ENCODE measurements at regions not wholly inside any gene's neighbourhood (a gene's known extent, or its start where the extent isn't known, plus 50 kb on each side); places are given as distances from the start of the nearest gene placed in this dataset.
A peak's percentile ranks its signal among the peaks of the same experiment; 100 is the strongest.

DNA sequence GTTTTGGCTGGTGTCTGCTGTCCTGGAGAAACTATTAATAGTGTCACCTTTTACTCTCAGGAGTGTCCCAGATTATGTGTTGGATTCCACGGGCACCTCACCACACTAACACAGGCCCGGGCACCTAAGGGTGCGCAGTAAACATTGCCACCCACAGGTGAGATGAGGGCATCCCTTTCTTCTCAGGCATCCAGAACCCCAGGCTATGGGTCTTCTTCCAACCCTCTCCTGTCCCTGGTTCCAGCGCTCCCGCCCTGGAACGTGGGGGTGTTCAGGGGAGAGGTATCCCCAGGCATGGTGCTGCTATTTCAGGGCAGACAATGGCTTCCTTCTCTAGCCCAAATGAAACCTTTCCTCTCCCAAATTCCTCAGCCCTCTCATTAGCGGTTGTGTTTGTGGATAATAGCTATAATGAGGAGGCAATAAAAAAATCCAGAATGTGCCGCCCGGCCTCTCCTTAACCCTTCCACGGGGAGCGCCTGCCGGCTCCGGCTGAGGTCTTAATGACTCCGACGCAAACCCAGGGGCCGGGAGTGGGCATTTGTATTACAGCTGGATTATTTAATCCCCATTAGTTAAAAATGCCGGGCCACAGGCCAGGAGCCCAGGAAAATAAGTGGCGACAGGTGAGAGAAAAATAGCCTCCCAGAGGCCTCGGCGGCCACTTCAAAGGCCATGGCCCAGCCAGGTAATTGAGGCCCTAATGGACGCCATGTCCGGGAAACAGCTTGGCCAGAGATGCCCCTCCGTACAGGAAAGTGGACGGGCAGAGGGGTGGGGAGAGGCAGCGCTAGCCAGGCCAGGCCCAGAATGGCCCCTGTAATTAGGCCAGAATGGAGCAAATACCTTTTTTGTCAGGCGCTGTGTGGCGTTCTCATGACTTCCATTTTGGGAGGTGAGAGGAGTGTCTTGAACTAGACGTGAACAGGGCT lies 102.8 kb downstream of the IRX5 start:
- Histone ChIP-seq H3K23ac (ENCODE audit: low read depth, low read length, poor library complexity) (no peak overlapping the region), H2BK5ac (ENCODE audit: low read length) (no peak overlapping the region), H2BK12ac (ENCODE audit: low read length) (no peak overlapping the region), H4K8ac (ENCODE audit: low read depth, low read length) (no peak overlapping the region), H3K4me3 (ENCODE audit: low read length in 2 of 2) (no peak overlapping the region), H3K27ac (replicated peaks; ENCODE audit: low read length) (no peak overlapping the region), H3K14ac (ENCODE audit: low read length) (no peak overlapping the region), H3K4ac (ENCODE audit: low read length) (no peak overlapping the region), H3K79me1 (ENCODE audit: low read depth, low read length) (no peaks in the 10 kb centered on the region), H3K4me2 (ENCODE audit: insufficient read depth, low read length, poor library complexity, severe bottlenecking) (no peak overlapping the region), H3K27me3 (ENCODE audit: control insufficient read depth in 3 of 3, insufficient read depth in 3 of 3, low read depth in 1 of 3, low read length in 3 of 3) (peaks cover 0 to 5% (median 0%) of the 10 kb centered on the region in 3 experiments), H2BK15ac (ENCODE audit: low read length) (no peak overlapping the region), H2AK5ac (ENCODE audit: low read depth, low read length) (no peak overlapping the region), H2BK120ac (ENCODE audit: low read depth, low read length) (no peak overlapping the region), H3K9ac (ENCODE audit: low read depth, low read length, poor library complexity) (no peak overlapping the region), H3K18ac (ENCODE audit: low read length) (no peak overlapping the region), H2AFZ (ENCODE audit: low read length) (no peak overlapping the region), H3K36me3 (replicated peaks in 1 of 2; ENCODE audit: control insufficient read depth in 2 of 2, insufficient read depth in 2 of 2, low read length in 2 of 2) (no peaks in the 10 kb centered on the region), H3K9me3 (replicated peaks in 1 of 2; ENCODE audit: control insufficient read depth in 2 of 2, insufficient read depth in 1 of 2, low read depth in 1 of 2, low read length in 2 of 2) (no peaks in the 10 kb centered on the region), H3K4me1 (ENCODE audit: control insufficient read depth in 2 of 2, insufficient read depth in 1 of 2, low read depth in 1 of 2, low read length in 2 of 2) (peaks cover 0 to 1% of the 10 kb centered on the region in 2 donors), H4K91ac (ENCODE audit: low read depth, low read length, poor library complexity) (no peak overlapping the region)
- no CpG with 5 or more reads among the region's 28 CpGs for WGBS, 2 donors (ENCODE audit: extremely low coverage in 2 of 2, insufficient read length in 2 of 2, insufficient replicate concordance in 1 of 2)
- DNase-seq (ENCODE audit: low spot score): no peak

GRCh38 chr16:55035029-55035428 lies 104.4 kb downstream of the IRX5 start:
- no peak overlapping the region for H2AK5ac ChIP-seq (ENCODE audit: low read depth, low read length)
- H3K36me3 ChIP-seq (replicated peaks in 1 of 2; ENCODE audit: control insufficient read depth in 2 of 2, insufficient read depth in 2 of 2, low read length in 2 of 2): no peaks in the 10 kb centered on the region
- peak; percentile 41 for DNase-seq (ENCODE audit: low spot score)
- no peak overlapping the region for H3K27ac ChIP-seq (replicated peaks; ENCODE audit: low read length)
- no peak overlapping the region for H2BK15ac ChIP-seq (ENCODE audit: low read length)
- no peaks in the 10 kb centered on the region for H3K79me1 ChIP-seq (ENCODE audit: low read depth, low read length)
- H3K9me3 ChIP-seq (replicated peaks in 1 of 2; ENCODE audit: control insufficient read depth in 2 of 2, insufficient read depth in 1 of 2, low read depth in 1 of 2, low read length in 2 of 2): no peaks in the 10 kb centered on the region
- peaks cover 0 to 10% (median 0%) of the 10 kb centered on the region in 3 experiments for H3K27me3 ChIP-seq (ENCODE audit: control insufficient read depth in 3 of 3, insufficient read depth in 3 of 3, low read depth in 1 of 3, low read length in 3 of 3)
- no CpG with 5 or more reads among the region's 9 CpGs for WGBS, 2 donors (ENCODE audit: extremely low coverage in 2 of 2, insufficient read length in 2 of 2, insufficient replicate concordance in 1 of 2)
- no peak overlapping the region for H3K4me3 ChIP-seq (ENCODE audit: low read length in 2 of 2)
- H4K8ac ChIP-seq (ENCODE audit: low read depth, low read length): no peak overlapping the region
- peaks cover 0 to 1% of the 10 kb centered on the region in 2 donors for H3K4me1 ChIP-seq (ENCODE audit: control insufficient read depth in 2 of 2, insufficient read depth in 1 of 2, low read depth in 1 of 2, low read length in 2 of 2)
- H3K14ac ChIP-seq (ENCODE audit: low read length): no peak overlapping the region
- H2BK12ac ChIP-seq (ENCODE audit: low read length): no peak overlapping the region
- no peak overlapping the region for H3K9ac ChIP-seq (ENCODE audit: low read depth, low read length, poor library complexity)
- H3K18ac ChIP-seq (ENCODE audit: low read length): no peak overlapping the region
- H2BK120ac ChIP-seq (ENCODE audit: low read depth, low read length): no peak overlapping the region
- no peak overlapping the region for H3K23ac ChIP-seq (ENCODE audit: low read depth, low read length, poor library complexity)
- no peak overlapping the region for H3K4me2 ChIP-seq (ENCODE audit: insufficient read depth, low read length, poor library complexity, severe bottlenecking)
- no peak overlapping the region for H4K91ac ChIP-seq (ENCODE audit: low read depth, low read length, poor library complexity)
- no peak overlapping the region for H2BK5ac ChIP-seq (ENCODE audit: low read length)
- H3K4ac ChIP-seq (ENCODE audit: low read length): no peak overlapping the region
- H2AFZ ChIP-seq (ENCODE audit: low read length): no peak overlapping the region

GRCh38 chr16:55035956-55036355 lies 105.3 kb downstream of the IRX5 start:
- H2BK12ac ChIP-seq (ENCODE audit: low read length): peak overlapping the region; percentile 61
- H3K4ac ChIP-seq (ENCODE audit: low read length): no peak overlapping the region
- no peak overlapping the region for H4K91ac ChIP-seq (ENCODE audit: low read depth, low read length, poor library complexity)
- no peaks in the 10 kb centered on the region for H3K9me3 ChIP-seq (replicated peaks in 1 of 2; ENCODE audit: control insufficient read depth in 2 of 2, insufficient read depth in 1 of 2, low read depth in 1 of 2, low read length in 2 of 2)
- H2BK120ac ChIP-seq (ENCODE audit: low read depth, low read length): no peak overlapping the region
- H2AK5ac ChIP-seq (ENCODE audit: low read depth, low read length): peak overlapping the region; percentile 74
- peaks cover 0 to 1% of the 10 kb centered on the region in 2 donors for H3K4me1 ChIP-seq (ENCODE audit: control insufficient read depth in 2 of 2, insufficient read depth in 1 of 2, low read depth in 1 of 2, low read length in 2 of 2)
- no peak overlapping the region for H3K4me3 ChIP-seq (ENCODE audit: low read length in 2 of 2)
- DNase-seq (ENCODE audit: low spot score): no peak
- WGBS, 2 donors (ENCODE audit: extremely low coverage in 2 of 2, insufficient read length in 2 of 2, insufficient replicate concordance in 1 of 2): no CpG with 5 or more reads among the region's 4 CpGs
- peak overlapping the region; percentile 21 for H3K18ac ChIP-seq (ENCODE audit: low read length)
- no peak overlapping the region for H3K4me2 ChIP-seq (ENCODE audit: insufficient read depth, low read length, poor library complexity, severe bottlenecking)
- no peak overlapping the region for H2AFZ ChIP-seq (ENCODE audit: low read length)
- H3K79me1 ChIP-seq (ENCODE audit: low read depth, low read length): no peaks in the 10 kb centered on the region
- H4K8ac ChIP-seq (ENCODE audit: low read depth, low read length): no peak overlapping the region
- no peak overlapping the region for H3K27ac ChIP-seq (replicated peaks; ENCODE audit: low read length)
- no peak overlapping the region for H2BK15ac ChIP-seq (ENCODE audit: low read length)
- no peak overlapping the region for H2BK5ac ChIP-seq (ENCODE audit: low read length)
- H3K36me3 ChIP-seq (replicated peaks in 1 of 2; ENCODE audit: control insufficient read depth in 2 of 2, insufficient read depth in 2 of 2, low read length in 2 of 2): no peaks in the 10 kb centered on the region
- no peak overlapping the region for H3K23ac ChIP-seq (ENCODE audit: low read depth, low read length, poor library complexity)
- H3K14ac ChIP-seq (ENCODE audit: low read length): no peak overlapping the region
- no peak overlapping the region for H3K9ac ChIP-seq (ENCODE audit: low read depth, low read length, poor library complexity)
- peaks cover 0 to 10% (median 0%) of the 10 kb centered on the region in 3 experiments for H3K27me3 ChIP-seq (ENCODE audit: control insufficient read depth in 3 of 3, insufficient read depth in 3 of 3, low read depth in 1 of 3, low read length in 3 of 3)

GRCh38 chr16:55036371-55036821 lies 105.7 kb downstream of the IRX5 start:
- H3K18ac ChIP-seq (ENCODE audit: low read length): peak overlapping the region; percentile 21
- H2BK15ac ChIP-seq (ENCODE audit: low read length): no peak overlapping the region
- peaks cover 0 to 1% of the 10 kb centered on the region in 2 donors for H3K4me1 ChIP-seq (ENCODE audit: control insufficient read depth in 2 of 2, insufficient read depth in 1 of 2, low read depth in 1 of 2, low read length in 2 of 2)
- no peak overlapping the region for H3K4me3 ChIP-seq (ENCODE audit: low read length in 2 of 2)
- H3K23ac ChIP-seq (ENCODE audit: low read depth, low read length, poor library complexity): no peak overlapping the region
- peak overlapping the region; percentile 61 for H2BK12ac ChIP-seq (ENCODE audit: low read length)
- H3K9me3 ChIP-seq (replicated peaks in 1 of 2; ENCODE audit: control insufficient read depth in 2 of 2, insufficient read depth in 1 of 2, low read depth in 1 of 2, low read length in 2 of 2): no peaks in the 10 kb centered on the region
- H3K79me1 ChIP-seq (ENCODE audit: low read depth, low read length): no peaks in the 10 kb centered on the region
- no peak overlapping the region for H3K4ac ChIP-seq (ENCODE audit: low read length)
- no peak overlapping the region for H2BK5ac ChIP-seq (ENCODE audit: low read length)
- no peak overlapping the region for H2BK120ac ChIP-seq (ENCODE audit: low read depth, low read length)
- no peak overlapping the region for H2AFZ ChIP-seq (ENCODE audit: low read length)
- no peak overlapping the region for H3K4me2 ChIP-seq (ENCODE audit: insufficient read depth, low read length, poor library complexity, severe bottlenecking)
- no peaks in the 10 kb centered on the region for H3K36me3 ChIP-seq (replicated peaks in 1 of 2; ENCODE audit: control insufficient read depth in 2 of 2, insufficient read depth in 2 of 2, low read length in 2 of 2)
- no peak overlapping the region for H3K27ac ChIP-seq (replicated peaks; ENCODE audit: low read length)
- no peak overlapping the region for H4K8ac ChIP-seq (ENCODE audit: low read depth, low read length)
- no peak overlapping the region for H3K14ac ChIP-seq (ENCODE audit: low read length)
- no CpG with 5 or more reads among the region's 14 CpGs for WGBS, 2 donors (ENCODE audit: extremely low coverage in 2 of 2, insufficient read length in 2 of 2, insufficient replicate concordance in 1 of 2)
- peak overlapping the region; percentile 67 for H3K9ac ChIP-seq (ENCODE audit: low read depth, low read length, poor library complexity)
- H2AK5ac ChIP-seq (ENCODE audit: low read depth, low read length): peak overlapping the region; percentile 74
- H4K91ac ChIP-seq (ENCODE audit: low read depth, low read length, poor library complexity): no peak overlapping the region
- peaks cover 0 to 10% (median 0%) of the 10 kb centered on the region in 3 experiments for H3K27me3 ChIP-seq (ENCODE audit: control insufficient read depth in 3 of 3, insufficient read depth in 3 of 3, low read depth in 1 of 3, low read length in 3 of 3)
- no peak for DNase-seq (ENCODE audit: low spot score)
